ENCODE measurements at regions not wholly inside any gene's neighbourhood (a gene's known extent, or its start where the extent isn't known, plus 50 kb on each side); places are given as distances from the start of the nearest gene placed in this dataset.

DNA sequence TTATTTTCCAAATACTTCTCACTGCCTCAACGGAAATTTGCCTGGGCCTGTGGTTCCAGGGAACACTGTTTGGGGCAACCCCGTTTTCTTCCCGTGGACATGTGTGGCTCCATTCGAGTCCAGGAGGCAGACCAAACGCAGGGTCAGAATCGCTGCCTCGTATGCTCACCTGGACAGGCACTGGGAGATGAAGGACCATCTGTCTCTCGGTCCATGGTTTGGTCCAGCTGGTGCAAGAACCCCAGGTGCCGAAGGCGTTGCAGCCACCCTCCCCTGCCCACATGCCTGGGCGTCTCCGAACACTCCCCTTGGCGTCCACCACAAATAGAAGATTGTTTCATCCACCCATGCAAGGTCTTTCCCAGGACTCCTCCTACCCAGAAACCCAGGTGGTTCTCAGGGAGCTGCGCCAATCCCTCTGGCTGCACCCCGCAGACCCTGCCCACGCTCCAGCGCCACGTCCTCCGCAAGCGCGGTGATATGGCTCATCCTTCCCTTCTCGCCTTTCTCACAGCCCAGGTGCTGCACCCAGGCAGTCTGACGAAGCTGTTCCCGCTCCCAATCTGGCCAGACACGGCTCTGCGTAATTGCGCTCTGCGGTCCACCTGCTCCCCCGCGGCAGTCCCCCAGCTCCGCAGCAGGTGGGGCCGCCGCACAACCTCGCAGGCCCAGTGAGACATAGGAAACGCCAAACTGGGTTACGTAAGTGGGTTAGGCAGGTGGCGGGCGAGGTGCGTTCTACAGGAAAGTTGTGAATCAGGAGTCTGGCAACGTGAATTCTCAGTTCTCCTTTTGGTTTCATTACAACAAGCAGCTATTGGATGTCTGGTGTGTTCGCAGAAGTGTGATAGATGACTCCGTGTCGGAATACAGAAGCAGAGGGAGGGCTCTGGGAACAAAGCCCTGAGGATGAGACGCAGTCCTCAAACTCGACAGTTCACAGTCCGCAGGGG lies 146.2 kb upstream of the ECI2 start:
- Histone ChIP-seq H3K4me3 (ENCODE audit: low read length) (peak overlapping the region; percentile 49), H3K79me2 (replicated peaks; ENCODE audit: insufficient read depth, low read length) (no peaks in the 10 kb centered on the region), H3F3A (ENCODE audit: insufficient read depth, low read length, poor library complexity, severe bottlenecking) (no peaks in the 10 kb centered on the region), H3K4me2 (ENCODE audit: low read length) (no peak overlapping the region), H3K36me3 (ENCODE audit: insufficient read depth, low read length) (no peaks in the 10 kb centered on the region), H3K27ac (ENCODE audit: low read length) (no peak overlapping the region), H3K27me3 (ENCODE audit: insufficient read depth, low read depth, low read length) (no peaks in the 10 kb centered on the region), H3K9me2 (ENCODE audit: insufficient read depth, low read length) (no peaks in the 10 kb centered on the region), H3K9me3 (ENCODE audit: low read length) (no peaks in the 10 kb centered on the region), H3K9ac (ENCODE audit: low read length) (no peak overlapping the region), H4K20me1 (ENCODE audit: insufficient read depth) (no peaks in the 10 kb centered on the region), H2AFZ (ENCODE audit: low read depth, low read length) (peak overlapping the region; percentile 4)
- no peak for TF ChIP-seq MXI1 (conservative IDR thresholded peaks at IDR 0.05; ENCODE audit: poor library complexity, severe bottlenecking)
- TF ChIP-seq, protein P1, sequence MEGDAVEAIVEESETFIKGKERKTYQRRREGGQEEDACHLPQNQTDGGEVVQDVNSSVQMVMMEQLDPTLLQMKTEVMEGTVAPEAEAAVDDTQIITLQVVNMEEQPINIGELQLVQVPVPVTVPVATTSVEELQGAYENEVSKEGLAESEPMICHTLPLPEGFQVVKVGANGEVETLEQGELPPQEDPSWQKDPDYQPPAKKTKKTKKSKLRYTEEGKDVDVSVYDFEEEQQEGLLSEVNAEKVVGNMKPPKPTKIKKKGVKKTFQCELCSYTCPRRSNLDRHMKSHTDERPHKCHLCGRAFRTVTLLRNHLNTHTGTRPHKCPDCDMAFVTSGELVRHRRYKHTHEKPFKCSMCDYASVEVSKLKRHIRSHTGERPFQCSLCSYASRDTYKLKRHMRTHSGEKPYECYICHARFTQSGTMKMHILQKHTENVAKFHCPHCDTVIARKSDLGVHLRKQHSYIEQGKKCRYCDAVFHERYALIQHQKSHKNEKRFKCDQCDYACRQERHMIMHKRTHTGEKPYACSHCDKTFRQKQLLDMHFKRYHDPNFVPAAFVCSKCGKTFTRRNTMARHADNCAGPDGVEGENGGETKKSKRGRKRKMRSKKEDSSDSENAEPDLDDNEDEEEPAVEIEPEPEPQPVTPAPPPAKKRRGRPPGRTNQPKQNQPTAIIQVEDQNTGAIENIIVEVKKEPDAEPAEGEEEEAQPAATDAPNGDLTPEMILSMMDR (IDR thresholded peaks at IDR 0.05; ENCODE audit: poor library complexity, severe bottlenecking): no peak
- TF ChIP-seq RAD21 (conservative IDR thresholded peaks at IDR 0.05): no peak
- no peak for TF ChIP-seq POLR2AphosphoS5 (IDR thresholded peaks at IDR 0.05)
- TF ChIP-seq, protein P2, sequence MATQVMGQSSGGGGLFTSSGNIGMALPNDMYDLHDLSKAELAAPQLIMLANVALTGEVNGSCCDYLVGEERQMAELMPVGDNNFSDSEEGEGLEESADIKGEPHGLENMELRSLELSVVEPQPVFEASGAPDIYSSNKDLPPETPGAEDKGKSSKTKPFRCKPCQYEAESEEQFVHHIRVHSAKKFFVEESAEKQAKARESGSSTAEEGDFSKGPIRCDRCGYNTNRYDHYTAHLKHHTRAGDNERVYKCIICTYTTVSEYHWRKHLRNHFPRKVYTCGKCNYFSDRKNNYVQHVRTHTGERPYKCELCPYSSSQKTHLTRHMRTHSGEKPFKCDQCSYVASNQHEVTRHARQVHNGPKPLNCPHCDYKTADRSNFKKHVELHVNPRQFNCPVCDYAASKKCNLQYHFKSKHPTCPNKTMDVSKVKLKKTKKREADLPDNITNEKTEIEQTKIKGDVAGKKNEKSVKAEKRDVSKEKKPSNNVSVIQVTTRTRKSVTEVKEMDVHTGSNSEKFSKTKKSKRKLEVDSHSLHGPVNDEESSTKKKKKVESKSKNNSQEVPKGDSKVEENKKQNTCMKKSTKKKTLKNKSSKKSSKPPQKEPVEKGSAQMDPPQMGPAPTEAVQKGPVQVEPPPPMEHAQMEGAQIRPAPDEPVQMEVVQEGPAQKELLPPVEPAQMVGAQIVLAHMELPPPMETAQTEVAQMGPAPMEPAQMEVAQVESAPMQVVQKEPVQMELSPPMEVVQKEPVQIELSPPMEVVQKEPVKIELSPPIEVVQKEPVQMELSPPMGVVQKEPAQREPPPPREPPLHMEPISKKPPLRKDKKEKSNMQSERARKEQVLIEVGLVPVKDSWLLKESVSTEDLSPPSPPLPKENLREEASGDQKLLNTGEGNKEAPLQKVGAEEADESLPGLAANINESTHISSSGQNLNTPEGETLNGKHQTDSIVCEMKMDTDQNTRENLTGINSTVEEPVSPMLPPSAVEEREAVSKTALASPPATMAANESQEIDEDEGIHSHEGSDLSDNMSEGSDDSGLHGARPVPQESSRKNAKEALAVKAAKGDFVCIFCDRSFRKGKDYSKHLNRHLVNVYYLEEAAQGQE (IDR thresholded peaks at IDR 0.05; ENCODE audit: borderline replicate concordance): no peak
- TF ChIP-seq EP300 (conservative IDR thresholded peaks at IDR 0.05; ENCODE audit: poor library complexity, severe bottlenecking): no peak
- no peak for TF ChIP-seq EZH2 (IDR thresholded peaks at IDR 0.05; ENCODE audit: borderline replicate concordance, insufficient read depth, low read length, poor library complexity, severe bottlenecking)
- TF ChIP-seq SMC3 (conservative IDR thresholded peaks at IDR 0.05; ENCODE audit: poor library complexity): no peak
- no peak for TF ChIP-seq TAF1 (IDR thresholded peaks at IDR 0.05; ENCODE audit: low read depth)

DNA sequence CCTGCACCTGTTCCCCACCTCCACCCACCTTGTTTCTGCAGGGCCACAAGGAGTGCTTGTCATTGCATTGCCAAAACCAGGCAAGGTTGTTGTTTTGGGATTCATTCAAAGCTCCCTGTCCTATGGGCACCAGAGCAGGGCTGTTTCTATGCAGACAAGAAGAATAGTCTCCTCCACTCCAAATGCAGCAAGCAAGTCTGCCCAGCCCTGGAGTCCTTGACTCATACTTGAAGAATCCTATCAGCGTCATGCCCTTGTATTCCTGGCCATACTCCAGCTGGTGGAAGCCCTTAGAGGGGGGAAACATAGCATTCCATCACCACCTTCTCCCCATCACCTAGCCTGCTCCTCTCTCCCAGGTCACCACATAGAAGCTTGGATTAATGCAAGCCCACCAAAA lies 145.3 kb upstream of the ECI2 start:
- Histone ChIP-seq H3K9me2 (ENCODE audit: insufficient read depth, low read length) (no peaks in the 10 kb centered on the region), H3K4me2 (ENCODE audit: low read length) (no peak overlapping the region), H2AFZ (ENCODE audit: low read depth, low read length) (no peak overlapping the region), H3F3A (ENCODE audit: insufficient read depth, low read length, poor library complexity, severe bottlenecking) (no peaks in the 10 kb centered on the region), H3K36me3 (ENCODE audit: insufficient read depth, low read length) (no peaks in the 10 kb centered on the region), H3K27me3 (ENCODE audit: insufficient read depth, low read depth, low read length) (no peaks in the 10 kb centered on the region), H3K9ac (ENCODE audit: low read length) (no peak overlapping the region), H4K20me1 (ENCODE audit: insufficient read depth) (no peaks in the 10 kb centered on the region), H3K9me3 (ENCODE audit: low read length) (no peaks in the 10 kb centered on the region), H3K27ac (ENCODE audit: low read length) (no peak overlapping the region), H3K79me2 (replicated peaks; ENCODE audit: insufficient read depth, low read length) (no peaks in the 10 kb centered on the region), H3K4me3 (ENCODE audit: low read length) (no peak overlapping the region)
- TF ChIP-seq EZH2 (IDR thresholded peaks at IDR 0.05; ENCODE audit: borderline replicate concordance, insufficient read depth, low read length, poor library complexity, severe bottlenecking) (no peak), MXI1 (conservative IDR thresholded peaks at IDR 0.05; ENCODE audit: poor library complexity, severe bottlenecking) (no peak), RAD21 (conservative IDR thresholded peaks at IDR 0.05) (no peak), EP300 (conservative IDR thresholded peaks at IDR 0.05; ENCODE audit: poor library complexity, severe bottlenecking) (no peak), SMC3 (conservative IDR thresholded peaks at IDR 0.05; ENCODE audit: poor library complexity) (no peak), TAF1 (IDR thresholded peaks at IDR 0.05; ENCODE audit: low read depth) (no peak), POLR2AphosphoS5 (IDR thresholded peaks at IDR 0.05) (no peak)
- TF ChIP-seq, protein P2 (IDR thresholded peaks at IDR 0.05; ENCODE audit: borderline replicate concordance): no peak
- TF ChIP-seq, protein P1 (IDR thresholded peaks at IDR 0.05; ENCODE audit: poor library complexity, severe bottlenecking): no peak
